ENCODE measurements at regions not wholly inside any gene's neighbourhood (a gene's known extent, or its start where the extent isn't known, plus 50 kb on each side); places are given as distances from the start of the nearest gene placed in this dataset.

DNA sequence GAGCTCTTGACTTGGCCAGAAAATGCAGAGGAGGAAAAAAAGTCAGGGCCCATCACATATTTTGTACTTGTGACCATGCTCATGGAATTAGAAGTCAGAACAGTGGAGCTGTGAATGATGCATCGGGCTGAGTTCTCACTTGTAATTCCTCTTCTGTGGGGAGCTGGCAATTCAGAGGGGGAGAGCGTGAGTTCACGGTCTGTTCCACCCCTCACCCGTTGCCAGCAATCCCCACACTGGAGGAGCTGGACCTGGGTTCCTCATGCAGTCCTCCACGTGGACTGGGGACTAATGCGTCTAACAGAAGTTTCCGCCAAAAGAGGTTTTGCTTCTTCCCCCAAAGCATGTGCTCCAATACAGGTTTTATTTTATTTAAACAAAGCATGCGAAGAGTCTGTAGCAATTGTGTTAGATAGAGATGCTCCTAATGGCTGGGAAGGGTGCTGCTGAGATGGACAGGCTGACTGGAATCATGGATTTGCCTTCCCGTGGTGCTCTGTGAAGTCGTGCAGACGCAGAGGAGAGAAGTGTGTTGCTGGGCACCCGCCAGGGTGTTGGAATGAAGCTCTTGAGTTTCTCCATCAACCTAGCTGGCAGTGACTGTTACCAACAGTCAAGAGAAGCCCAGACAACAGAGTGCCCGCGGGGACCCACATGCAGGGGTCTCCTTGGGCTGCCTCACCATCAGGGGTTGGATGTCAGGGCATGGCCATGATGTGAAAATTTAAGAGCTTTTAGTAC, 77.4 kb upstream of the PCSK6 start:
- Histone ChIP-seq H3K27ac (ENCODE audit: low read length) (no peak overlapping the region), H3K9me3 (ENCODE audit: control insufficient read depth, insufficient read depth, low read depth, low read length) (no peaks in the 10 kb centered on the region), H3K4me1 (ENCODE audit: control insufficient read depth, insufficient read depth, low read length) (no peaks in the 10 kb centered on the region), H3K36me3 (ENCODE audit: control insufficient read depth, insufficient read depth, low read length) (no peaks in the 10 kb centered on the region), H3K4me3 (ENCODE audit: low read depth in 2 of 2, low read length in 2 of 2) (no peak overlapping the region), H3K27me3 (ENCODE audit: control insufficient read depth, insufficient read depth, low read length) (no peaks in the 10 kb centered on the region)
- ChIA-PET CTCF (interaction anchor here (0.6 kb wide), 1 partner anchor 280 kb away, joined by 3 read pairs; no protein-coding TSS in a partner anchor), POLR2A (no interaction called here)
- intact Hi-C loops (cut with micrococcal nuclease; ENCODE audit: unreplicated experiment) (no loop called here), in situ Hi-C loops (cut with HindIII; ENCODE audit: low pct_unique_long_range_greater_than_20kb, low sequenced_read_pairs) (no loop called here)
- no peak for DNase-seq (ENCODE audit: low read depth, low spot score)
- BruUV-seq (replicated peaks), result no TSS peak
- no peak for ATAC-seq
- TF ChIP-seq, protein P1, sequence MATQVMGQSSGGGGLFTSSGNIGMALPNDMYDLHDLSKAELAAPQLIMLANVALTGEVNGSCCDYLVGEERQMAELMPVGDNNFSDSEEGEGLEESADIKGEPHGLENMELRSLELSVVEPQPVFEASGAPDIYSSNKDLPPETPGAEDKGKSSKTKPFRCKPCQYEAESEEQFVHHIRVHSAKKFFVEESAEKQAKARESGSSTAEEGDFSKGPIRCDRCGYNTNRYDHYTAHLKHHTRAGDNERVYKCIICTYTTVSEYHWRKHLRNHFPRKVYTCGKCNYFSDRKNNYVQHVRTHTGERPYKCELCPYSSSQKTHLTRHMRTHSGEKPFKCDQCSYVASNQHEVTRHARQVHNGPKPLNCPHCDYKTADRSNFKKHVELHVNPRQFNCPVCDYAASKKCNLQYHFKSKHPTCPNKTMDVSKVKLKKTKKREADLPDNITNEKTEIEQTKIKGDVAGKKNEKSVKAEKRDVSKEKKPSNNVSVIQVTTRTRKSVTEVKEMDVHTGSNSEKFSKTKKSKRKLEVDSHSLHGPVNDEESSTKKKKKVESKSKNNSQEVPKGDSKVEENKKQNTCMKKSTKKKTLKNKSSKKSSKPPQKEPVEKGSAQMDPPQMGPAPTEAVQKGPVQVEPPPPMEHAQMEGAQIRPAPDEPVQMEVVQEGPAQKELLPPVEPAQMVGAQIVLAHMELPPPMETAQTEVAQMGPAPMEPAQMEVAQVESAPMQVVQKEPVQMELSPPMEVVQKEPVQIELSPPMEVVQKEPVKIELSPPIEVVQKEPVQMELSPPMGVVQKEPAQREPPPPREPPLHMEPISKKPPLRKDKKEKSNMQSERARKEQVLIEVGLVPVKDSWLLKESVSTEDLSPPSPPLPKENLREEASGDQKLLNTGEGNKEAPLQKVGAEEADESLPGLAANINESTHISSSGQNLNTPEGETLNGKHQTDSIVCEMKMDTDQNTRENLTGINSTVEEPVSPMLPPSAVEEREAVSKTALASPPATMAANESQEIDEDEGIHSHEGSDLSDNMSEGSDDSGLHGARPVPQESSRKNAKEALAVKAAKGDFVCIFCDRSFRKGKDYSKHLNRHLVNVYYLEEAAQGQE (IDR thresholded peaks at IDR 0.05; ENCODE audit: insufficient read depth in 1 of 2, low read depth in 2 of 2, low read length in 1 of 2), result no peak
- TF ChIP-seq SIN3A (IDR thresholded peaks at IDR 0.05; ENCODE audit: borderline replicate concordance, insufficient read depth, low read depth, low read length) (no peak), POLR2AphosphoS5 (IDR thresholded peaks at IDR 0.05; ENCODE audit: low read depth, low read length) (no peak), TCF7L2 (IDR thresholded peaks at IDR 0.05; ENCODE audit: low read depth, low read length) (no peak)
- TF ChIP-seq, protein P2, sequence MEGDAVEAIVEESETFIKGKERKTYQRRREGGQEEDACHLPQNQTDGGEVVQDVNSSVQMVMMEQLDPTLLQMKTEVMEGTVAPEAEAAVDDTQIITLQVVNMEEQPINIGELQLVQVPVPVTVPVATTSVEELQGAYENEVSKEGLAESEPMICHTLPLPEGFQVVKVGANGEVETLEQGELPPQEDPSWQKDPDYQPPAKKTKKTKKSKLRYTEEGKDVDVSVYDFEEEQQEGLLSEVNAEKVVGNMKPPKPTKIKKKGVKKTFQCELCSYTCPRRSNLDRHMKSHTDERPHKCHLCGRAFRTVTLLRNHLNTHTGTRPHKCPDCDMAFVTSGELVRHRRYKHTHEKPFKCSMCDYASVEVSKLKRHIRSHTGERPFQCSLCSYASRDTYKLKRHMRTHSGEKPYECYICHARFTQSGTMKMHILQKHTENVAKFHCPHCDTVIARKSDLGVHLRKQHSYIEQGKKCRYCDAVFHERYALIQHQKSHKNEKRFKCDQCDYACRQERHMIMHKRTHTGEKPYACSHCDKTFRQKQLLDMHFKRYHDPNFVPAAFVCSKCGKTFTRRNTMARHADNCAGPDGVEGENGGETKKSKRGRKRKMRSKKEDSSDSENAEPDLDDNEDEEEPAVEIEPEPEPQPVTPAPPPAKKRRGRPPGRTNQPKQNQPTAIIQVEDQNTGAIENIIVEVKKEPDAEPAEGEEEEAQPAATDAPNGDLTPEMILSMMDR (IDR thresholded peaks at IDR 0.05), result no peak

DNA sequence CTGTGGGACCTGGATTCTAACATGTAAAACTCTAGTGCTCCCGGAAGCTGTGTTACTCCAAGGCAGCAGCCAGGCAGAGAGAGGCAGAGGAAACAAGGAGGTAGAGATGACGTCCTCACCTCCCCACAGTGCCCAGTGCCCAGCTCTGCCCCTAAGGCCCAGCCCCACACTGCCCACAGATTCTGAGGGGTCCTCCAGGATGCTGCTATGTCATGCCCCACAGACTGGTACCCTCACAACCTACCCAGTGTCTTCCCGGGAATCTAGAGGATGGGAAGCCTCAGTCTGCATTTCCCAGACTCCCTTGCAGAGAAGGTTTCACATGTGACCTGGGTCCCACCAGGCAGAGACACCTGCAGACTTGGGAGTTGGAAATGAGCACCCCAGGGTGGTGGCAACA, 75.9 kb upstream of the PCSK6 start:
- CTCF ChIA-PET, result no interaction called here
- ATAC-seq (no peak), DNase-seq (ENCODE audit: low read depth, low spot score) (no peak)
- no TSS peak for BruUV-seq (replicated peaks)
- Histone ChIP-seq H3K27me3 (ENCODE audit: control insufficient read depth, insufficient read depth, low read length) (no peaks in the 10 kb centered on the region), H3K27ac (ENCODE audit: low read length) (no peak overlapping the region), H3K4me3 (ENCODE audit: low read depth in 2 of 2, low read length in 2 of 2) (no peak overlapping the region), H3K36me3 (ENCODE audit: control insufficient read depth, insufficient read depth, low read length) (no peaks in the 10 kb centered on the region), H3K4me1 (ENCODE audit: control insufficient read depth, insufficient read depth, low read length) (no peaks in the 10 kb centered on the region), H3K9me3 (ENCODE audit: control insufficient read depth, insufficient read depth, low read depth, low read length) (no peaks in the 10 kb centered on the region)
- in situ Hi-C loops (cut with HindIII; ENCODE audit: low pct_unique_long_range_greater_than_20kb, low sequenced_read_pairs), result no loop called here
- POLR2A ChIA-PET, result no interaction called here
- TF ChIP-seq POLR2AphosphoS5 (IDR thresholded peaks at IDR 0.05; ENCODE audit: low read depth, low read length) (no peak), SIN3A (IDR thresholded peaks at IDR 0.05; ENCODE audit: borderline replicate concordance, insufficient read depth, low read depth, low read length) (no peak), TCF7L2 (IDR thresholded peaks at IDR 0.05; ENCODE audit: low read depth, low read length) (no peak)
- TF ChIP-seq, protein P1 (IDR thresholded peaks at IDR 0.05; ENCODE audit: insufficient read depth in 1 of 2, low read depth in 2 of 2, low read length in 1 of 2), result no peak
- TF ChIP-seq, protein P2 (IDR thresholded peaks at IDR 0.05), result no peak
- intact Hi-C loops (cut with micrococcal nuclease; ENCODE audit: unreplicated experiment), result no loop called here
